T-cell (primary cell): ENCODE measurements at regions not wholly inside any gene's neighbourhood (a gene's known extent, or its start where the extent isn't known, plus 50 kb on each side); places are given as distances from the start of the nearest gene placed in this dataset.
"Not testable (repeated sequence)": the region's sequence is repeated elsewhere in the genome, so short reads cannot be mapped to it uniquely, and the experiment has no call there.

Source experiments
- ATAC-seq, 4 experiments: fragments of 200-7000 bp in 3 of 4; fragments of 150-1000 bp in 1 of 4; cut with Tn5 transposase; replicated peaks in 1 of 4; 1 replicate in 3 of 4; 2 replicates in 1 of 4; pipeline ENCODE4 v1.10.0; 2021; ENCODE audit warnings: moderate library complexity in 3 of 4, mild to moderate bottlenecking in 2 of 4, moderate number of reproducible peaks in 1 of 4
- CTCF ChIA-PET, 2 donors: fragments of 300-600 bp; sonication (Branson Sonifier 250); formaldehyde crosslinking; loops; one replicate each; lab custom pipeline; 2022; ENCODE audit warnings: antibody characterized with exemption in 2 of 2; lab: Charles Lee
- POLR2A ChIA-PET, 2 donors: fragments of 300-600 bp; sonication (Branson Sonifier 250); formaldehyde crosslinking; loops; one replicate each; lab custom pipeline; 2022; ENCODE audit warnings: antibody characterized with exemption in 2 of 2; lab: Charles Lee
- DNase-seq, 35 experiments: peaks; one replicate each; pipeline versions ENCODE4 v3.0.0 to v3.0.0-alpha.2; 2013 to 2023
- H3K27ac ChIP-seq: one replicate; pipeline ENCODE4 v1.5.1; 2013; ENCODE audit warnings: low read length
- H3K27me3 ChIP-seq, 2 experiments: replicated peaks in 1 of 2; 1 replicate in 1 of 2; 2 replicates in 1 of 2; pipeline versions ENCODE4 v1.6.1 to v1.7.0; 2013; ENCODE audit warnings: low read length in 1 of 2, mixed read lengths in 1 of 2; ENCODE audit not compliant: control insufficient read depth in 2 of 2, insufficient read depth in 2 of 2; ENCODE audit errors: extremely low read depth in 1 of 2
- H3K36me3 ChIP-seq, 2 donors: 1 replicate in 1 of 2; 2 replicates in 1 of 2; pipeline versions ENCODE4 v1.6.1 to v1.7.0; 2013; ENCODE audit warnings: low read length in 1 of 2; ENCODE audit not compliant: control insufficient read depth in 2 of 2, insufficient read depth in 1 of 2; ENCODE audit errors: extremely low read depth in 1 of 2
- H3K4me1 ChIP-seq, 2 experiments: 1 replicate in 1 of 2; 2 replicates in 1 of 2; pipeline versions ENCODE4 v1.6.1 to v1.7.0; 2013; ENCODE audit warnings: low read length in 2 of 2, mixed read lengths in 1 of 2; ENCODE audit not compliant: insufficient read depth in 2 of 2, control insufficient read depth in 1 of 2; ENCODE audit errors: extremely low read depth in 1 of 2
- H3K4me3 ChIP-seq, 2 donors: 1 replicate in 1 of 2; 2 replicates in 1 of 2; pipeline versions ENCODE4 v1.5.1 to v1.7.0; 2013; ENCODE audit warnings: mild to moderate bottlenecking in 2 of 2, low read length in 1 of 2, moderate library complexity in 1 of 2; ENCODE audit not compliant: control insufficient read depth in 1 of 2; ENCODE audit errors: extremely low read depth in 1 of 2
- H3K9me3 ChIP-seq: 2 replicates; pipeline ENCODE4 v1.7.0; 2013
- H3K27ac Mint-ChIP-seq, 2 donors: one replicate each; pipeline ENCODE4 v1.8.0; 2020 to 2021; ENCODE audit warnings: mild to moderate bottlenecking in 2 of 2, mixed read lengths in 2 of 2
- H3K27me3 Mint-ChIP-seq, 2 donors: one replicate each; pipeline ENCODE4 v1.8.0; 2021 to 2022; ENCODE audit warnings: mixed read lengths in 2 of 2
- H3K36me3 Mint-ChIP-seq: one replicate; pipeline ENCODE4 v1.8.0; 2021; ENCODE audit warnings: mixed read lengths
- H3K4me1 Mint-ChIP-seq, 3 donors: one replicate each; pipeline ENCODE4 v1.8.0; 2020 to 2022; ENCODE audit warnings: mixed read lengths in 3 of 3, mild to moderate bottlenecking in 1 of 3
- H3K4me3 Mint-ChIP-seq, 3 donors: one replicate each; pipeline ENCODE4 v1.8.0; 2020 to 2022; ENCODE audit warnings: mild to moderate bottlenecking in 3 of 3, mixed read lengths in 3 of 3, moderate library complexity in 3 of 3
- H3K9me3 Mint-ChIP-seq, 3 donors: one replicate each; pipeline ENCODE4 v1.8.0; 2020 to 2022; ENCODE audit warnings: mixed read lengths in 3 of 3
- WGBS: methylation state at CpG from one replicate; pipeline ENCODE4 v1.1.5; 2013; ENCODE audit warnings: missing lambda C conversion rate; ENCODE audit not compliant: insufficient coverage; 5-methylcytosine and 5-hydroxymethylcytosine counted together

DNA sequence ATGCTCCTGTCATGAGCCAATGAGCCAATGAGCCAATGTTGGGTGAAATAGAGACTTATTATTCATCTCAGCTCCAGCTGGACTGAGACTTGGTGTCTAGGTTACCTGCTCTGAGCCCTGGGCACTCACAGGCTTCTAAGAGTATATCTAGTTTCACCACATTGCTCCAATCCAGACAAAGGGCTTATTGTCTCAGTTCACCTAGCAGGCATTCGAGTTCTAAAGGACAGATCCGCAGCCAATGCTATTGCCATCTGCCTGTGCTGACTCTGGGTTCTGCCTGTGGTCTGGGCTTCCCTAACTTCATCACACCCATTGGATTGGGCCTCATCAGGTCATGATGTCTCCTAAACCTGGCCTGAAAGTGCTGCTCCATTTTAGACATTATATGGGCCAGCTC, 66.1 kb upstream of the HS3ST4 start:
- POLR2A ChIA-PET: no interaction called here

DNA sequence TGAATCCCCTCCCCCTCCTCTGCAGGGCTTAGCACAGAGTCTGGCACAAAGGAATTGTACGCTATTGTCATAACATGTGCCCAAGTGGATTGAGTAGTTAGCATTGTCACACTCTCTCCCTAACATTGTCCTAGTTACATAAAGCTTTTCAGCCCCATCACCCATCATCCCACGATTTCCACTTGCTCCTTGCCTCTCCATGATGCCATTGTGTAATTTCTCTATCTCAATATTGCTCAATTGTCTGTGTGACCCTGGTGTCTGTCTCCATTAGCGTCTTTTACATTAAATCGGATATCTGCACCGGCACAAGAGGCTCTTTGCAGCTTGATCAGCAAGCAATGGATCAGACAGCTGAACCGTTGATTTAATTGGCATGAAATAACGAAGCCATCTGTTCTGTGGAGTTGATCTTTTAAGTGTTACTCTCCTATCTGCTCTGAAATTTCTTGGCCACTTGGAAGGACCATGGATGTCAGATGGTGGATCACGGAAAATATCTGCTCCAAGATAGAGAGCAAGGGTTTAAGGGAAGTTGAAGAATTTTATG, 77.0 kb upstream of the HS3ST4 start:
- peaks cover 0 to 4% (median 0%) of the 10 kb centered on the region in 3 donors for H3K9me3 Mint-ChIP-seq
- H3K36me3 ChIP-seq: no peaks in the 10 kb centered on the region
- no peaks in the 10 kb centered on the region for H3K4me1 Mint-ChIP-seq
- no peaks in the 10 kb centered on the region for H3K36me3 Mint-ChIP-seq
- ChIA-PET POLR2A (no interaction called here), CTCF (no interaction called here)
- ATAC-seq (no peak), DNase-seq (no peak)
- H3K27me3 Mint-ChIP-seq: peaks cover 0 to 27% of the 10 kb centered on the region in 2 donors
- no peaks in the 10 kb centered on the region for H3K27me3 ChIP-seq
- no peak overlapping the region for H3K4me3 ChIP-seq
- WGBS: 78% methylated on average over 5 of the region's 8 CpGs
- H3K27ac Mint-ChIP-seq: no peak overlapping the region
- H3K4me1 ChIP-seq: no peaks in the 10 kb centered on the region
- H3K9me3 ChIP-seq: no peaks in the 10 kb centered on the region
- H3K4me3 Mint-ChIP-seq: no peak overlapping the region
- no peak overlapping the region for H3K27ac ChIP-seq

More for the DNA sequence above, 66.1 kb upstream of the HS3ST4 start:
- Histone ChIP-seq H3K4me3 (no peak overlapping the region), H3K27ac (no peak overlapping the region), H3K27me3 (no peaks in the 10 kb centered on the region), H3K9me3 (no peaks in the 10 kb centered on the region), H3K4me1 (no peaks in the 10 kb centered on the region), H3K36me3 (no peaks in the 10 kb centered on the region)
- Mint-ChIP-seq H3K27ac (no peak overlapping the region), H3K4me3 (no peak overlapping the region), H3K4me1 (no peaks in the 10 kb centered on the region), H3K36me3 (no peaks in the 10 kb centered on the region), H3K27me3 (no peaks in the 10 kb centered on the region), H3K9me3 (peaks cover 0 to 7% (median 3%) of the 10 kb centered on the region in 3 donors)
- DNase-seq (no peak), ATAC-seq (no peak)
- WGBS: no CpG with 5 or more reads among the region's 2 CpGs
- CTCF ChIA-PET: no interaction called here

DNA sequence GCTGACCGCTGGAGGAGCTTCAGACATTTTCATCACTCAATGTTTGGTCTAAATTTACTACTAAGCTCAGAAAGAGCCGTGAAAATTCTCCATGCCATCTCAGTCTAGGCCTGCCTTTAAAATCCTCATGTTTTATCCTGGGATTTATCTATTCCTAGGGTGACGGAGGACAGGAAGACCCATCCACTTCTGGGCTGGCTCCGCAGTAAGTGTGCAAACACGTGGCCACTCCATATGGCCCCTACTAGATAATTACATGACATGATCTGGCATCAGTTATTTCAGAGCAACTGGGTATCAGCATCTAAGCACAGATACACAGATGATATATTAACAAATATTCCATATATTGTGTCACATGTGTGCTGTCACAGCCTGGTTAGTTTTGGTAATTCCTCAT, 77.8 kb upstream of the HS3ST4 start:
- DNase-seq (no peak), ATAC-seq (no peak)
- H3K4me3 Mint-ChIP-seq: no peak overlapping the region
- H3K27me3 Mint-ChIP-seq: peaks cover under 1 to 27% of the 10 kb centered on the region in 2 donors
- peaks cover 0 to 4% (median 0%) of the 10 kb centered on the region in 3 donors for H3K9me3 Mint-ChIP-seq
- Histone ChIP-seq H3K27me3 (no peaks in the 10 kb centered on the region), H3K4me3 (no peak overlapping the region), H3K9me3 (no peaks in the 10 kb centered on the region), H3K36me3 (no peaks in the 10 kb centered on the region), H3K27ac (no peak overlapping the region), H3K4me1 (no peaks in the 10 kb centered on the region)
- no peaks in the 10 kb centered on the region for H3K36me3 Mint-ChIP-seq
- CTCF ChIA-PET: no interaction called here
- POLR2A ChIA-PET: no interaction called here
- WGBS: 84% methylated on average over 4 of the region's 5 CpGs
- H3K4me1 Mint-ChIP-seq: no peaks in the 10 kb centered on the region
- H3K27ac Mint-ChIP-seq: no peak overlapping the region

DNA sequence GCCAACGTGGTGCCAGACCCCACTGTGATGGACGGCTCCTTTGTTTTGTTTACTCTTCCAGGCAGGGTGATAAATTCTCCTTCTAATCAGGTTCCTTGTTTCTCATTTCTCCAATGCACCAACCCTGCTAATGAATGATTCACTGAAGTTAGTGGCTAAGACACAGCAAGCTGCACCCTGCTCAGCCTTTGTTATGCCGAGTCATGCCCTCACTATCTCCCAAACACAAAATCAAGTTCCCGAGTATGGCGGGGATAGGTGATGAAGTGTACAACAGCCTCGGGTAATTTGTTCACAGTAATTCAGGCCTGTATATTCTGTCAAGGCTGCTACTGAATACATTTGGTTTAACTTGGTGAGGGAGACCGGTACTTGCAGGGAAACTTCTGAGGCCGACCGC, 83.8 kb upstream of the HS3ST4 start:
- Mint-ChIP-seq H3K4me1 (no peaks in the 10 kb centered on the region), H3K4me3 (no peak overlapping the region), H3K9me3 (peaks cover 2 to 8% (median 5%) of the 10 kb centered on the region in 3 donors), H3K27me3 (peaks cover 4 to 8% of the 10 kb centered on the region in 2 donors), H3K27ac (no peak overlapping the region), H3K36me3 (no peaks in the 10 kb centered on the region)
- Histone ChIP-seq H3K27me3 (peaks cover 0 to 4% of the 10 kb centered on the region in 2 experiments), H3K4me1 (no peaks in the 10 kb centered on the region), H3K4me3 (no peak overlapping the region), H3K27ac (no peak overlapping the region), H3K9me3 (no peaks in the 10 kb centered on the region), H3K36me3 (no peaks in the 10 kb centered on the region)
- ATAC-seq: no peak
- 74% methylated on average over 4 of the region's 9 CpGs for WGBS
- DNase-seq: no peak
- POLR2A ChIA-PET: no interaction called here
- CTCF ChIA-PET: no interaction called here

DNA sequence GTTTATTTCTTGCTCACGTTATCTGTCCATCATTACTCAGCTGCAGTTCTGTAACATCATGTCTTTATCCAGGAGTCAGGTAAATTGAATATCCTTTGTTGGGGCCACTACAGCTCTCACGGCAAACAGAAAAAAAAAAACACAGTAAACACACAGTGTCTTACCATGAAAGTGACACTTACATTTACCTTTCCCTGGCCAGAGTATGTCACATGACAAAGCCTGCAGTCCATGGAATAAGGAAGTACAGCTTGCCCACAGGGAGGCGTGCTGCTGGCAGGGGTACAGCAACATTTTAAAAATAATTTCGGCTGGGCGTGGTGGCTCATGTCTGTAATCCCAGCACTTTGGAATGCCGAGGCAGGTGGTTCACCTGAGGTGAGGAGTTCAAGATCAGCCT, 85.7 kb upstream of the HS3ST4 start:
- Histone ChIP-seq H3K4me1 (no peaks in the 10 kb centered on the region), H3K36me3 (no peaks in the 10 kb centered on the region), H3K9me3 (no peaks in the 10 kb centered on the region), H3K4me3 (no peak overlapping the region), H3K27ac (no peak overlapping the region), H3K27me3 (peaks cover 0 to 4% of the 10 kb centered on the region in 2 experiments)
- H3K9me3 Mint-ChIP-seq: peaks cover 2 to 10% (median 8%) of the 10 kb centered on the region in 3 donors
- CTCF ChIA-PET: no interaction called here
- ATAC-seq: no peak
- no peak overlapping the region for H3K4me3 Mint-ChIP-seq
- POLR2A ChIA-PET: no interaction called here
- WGBS: 77% methylated on average over 3 of the region's 6 CpGs
- no peak overlapping the region for H3K27ac Mint-ChIP-seq
- DNase-seq: no peak
- H3K4me1 Mint-ChIP-seq: no peaks in the 10 kb centered on the region
- H3K36me3 Mint-ChIP-seq: no peaks in the 10 kb centered on the region
- peaks cover 4 to 8% of the 10 kb centered on the region in 2 donors for H3K27me3 Mint-ChIP-seq

DNA sequence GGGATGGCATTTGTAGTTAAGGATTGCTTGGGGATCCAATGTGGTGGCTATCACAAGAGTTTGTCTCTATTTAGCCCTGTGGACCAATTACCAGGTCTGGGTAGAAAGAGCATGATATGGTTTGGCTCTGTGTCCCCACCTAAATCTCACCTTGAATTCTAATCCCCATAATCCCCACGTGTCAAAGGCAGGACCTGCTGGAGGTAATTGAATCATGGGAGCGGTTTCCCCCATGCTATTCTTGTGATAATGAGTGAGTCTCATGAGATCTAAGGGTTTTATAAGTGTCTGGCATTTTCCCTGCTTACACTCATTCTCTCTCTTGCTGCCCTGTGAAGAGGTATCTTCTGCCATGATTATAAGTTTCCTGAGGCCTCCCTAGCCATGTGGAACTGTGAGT, 86.4 kb upstream of the HS3ST4 start:
- POLR2A ChIA-PET: no interaction called here

DNA sequence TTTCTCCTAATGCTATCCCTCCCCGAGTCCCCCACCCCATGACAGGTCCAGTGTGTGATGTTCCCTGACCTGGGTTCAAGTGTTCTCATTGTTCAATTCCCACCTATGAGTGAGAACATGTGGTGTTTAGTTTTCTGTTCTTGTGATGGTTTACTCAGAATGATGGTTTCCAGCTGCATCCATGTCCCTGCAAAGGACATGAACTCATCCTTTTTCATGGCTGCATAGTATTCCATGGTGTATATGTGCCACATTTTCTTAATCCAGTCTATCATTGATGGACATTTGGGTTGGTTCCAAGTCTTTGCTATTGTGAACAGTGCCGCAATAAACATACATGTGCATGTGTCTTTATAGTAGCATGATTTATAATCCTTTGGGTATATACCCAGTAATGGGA, 90.5 kb upstream of the HS3ST4 start:
- WGBS: no CpG with 5 or more reads among the region's 2 CpGs
- H3K27ac Mint-ChIP-seq, ATAC-seq, POLR2A ChIA-PET, H3K9me3 ChIP-seq, H3K36me3 ChIP-seq, H3K27me3 ChIP-seq, H3K27me3 Mint-ChIP-seq, H3K4me3 ChIP-seq, H3K4me1 Mint-ChIP-seq, H3K36me3 Mint-ChIP-seq, H3K4me3 Mint-ChIP-seq, H3K27ac ChIP-seq, CTCF ChIA-PET, H3K4me1 ChIP-seq, DNase-seq: not testable (repeated sequence)
- peaks cover 8 to 14% (median 13%) of the 10 kb centered on the region in 3 donors for H3K9me3 Mint-ChIP-seq

More for the DNA sequence above, 86.4 kb upstream of the HS3ST4 start:
- CTCF ChIA-PET: no interaction called here
- Histone ChIP-seq H3K27ac (no peak overlapping the region), H3K36me3 (no peaks in the 10 kb centered on the region), H3K4me1 (no peaks in the 10 kb centered on the region), H3K27me3 (peaks cover 0 to 4% of the 10 kb centered on the region in 2 experiments), H3K9me3 (no peaks in the 10 kb centered on the region), H3K4me3 (no peak overlapping the region)
- no peaks in the 10 kb centered on the region for H3K36me3 Mint-ChIP-seq
- H3K27me3 Mint-ChIP-seq: peaks cover 4% of the 10 kb centered on the region in 2 donors
- H3K9me3 Mint-ChIP-seq: peaks cover 2 to 10% (median 9%) of the 10 kb centered on the region in 3 donors
- no peak overlapping the region for H3K27ac Mint-ChIP-seq
- no CpG with 5 or more reads among the region's 2 CpGs for WGBS
- ATAC-seq (no peak), DNase-seq (no peak)
- no peaks in the 10 kb centered on the region for H3K4me1 Mint-ChIP-seq
- no peak overlapping the region for H3K4me3 Mint-ChIP-seq
